Ascending aorta (tissue), 2 donors: ENCODE measurements at regions not wholly inside any gene's neighbourhood (a gene's known extent, or its start where the extent isn't known, plus 50 kb on each side); places are given as distances from the start of the nearest gene placed in this dataset.
"Not testable (repeated sequence)": the region's sequence is repeated elsewhere in the genome, so short reads cannot be mapped to it uniquely, and the experiment has no call there.

Source experiments
- DNase-seq, 2 donors: peaks; one replicate each; pipeline ENCODE4 v3.0.0-alpha.2; 2019; ENCODE audit warnings: low spot score in 2 of 2
- H3K27ac ChIP-seq, 2 donors: fragments of 200-600 bp; sonication (generic); one replicate each; pipeline ENCODE4 v1.5.1; 2016 to 2017; ENCODE audit warnings: mild to moderate bottlenecking in 1 of 2
- H3K27me3 ChIP-seq: fragments of 200-600 bp; sonication (generic); one replicate; pipeline ENCODE4 v1.5.1; 2017
- H3K36me3 ChIP-seq, 2 donors: fragments of 200-600 bp; sonication (generic); one replicate each; pipeline ENCODE4 v1.5.1; 2016
- H3K4me1 ChIP-seq, 2 donors: fragments of 200-600 bp; sonication (generic); one replicate each; pipeline ENCODE4 v1.5.1; 2016 to 2017; ENCODE audit warnings: mild to moderate bottlenecking in 1 of 2
- H3K4me3 ChIP-seq, 2 donors: fragments of 200-600 bp; sonication (generic); one replicate each; pipeline ENCODE4 v1.5.1; 2016 to 2017; ENCODE audit warnings: mild to moderate bottlenecking in 1 of 2
- H3K9me3 ChIP-seq, 2 donors: fragments of 200-600 bp; sonication (generic); one replicate each; pipeline ENCODE4 v1.5.1; 2016
- intact Hi-C: fragments of 100-400 bp; cut with DNase I; formaldehyde crosslinking; loops from one replicate; pipeline ENCODE4 v1.15.1; 2023
- TF ChIP-seq, protein P1 (sequence below), 3 experiments: fragments of 200-600 bp in 2 of 3; fragments of 450-650 bp in 1 of 3; sonication (generic) in 2 of 3; IDR thresholded peaks; one replicate each; pipeline ENCODE4 v1.5.1; 2016 to 2019; ENCODE audit warnings: antibody characterized with exemption in 3 of 3, mild to moderate bottlenecking in 1 of 3, moderate library complexity in 1 of 3

DNA sequence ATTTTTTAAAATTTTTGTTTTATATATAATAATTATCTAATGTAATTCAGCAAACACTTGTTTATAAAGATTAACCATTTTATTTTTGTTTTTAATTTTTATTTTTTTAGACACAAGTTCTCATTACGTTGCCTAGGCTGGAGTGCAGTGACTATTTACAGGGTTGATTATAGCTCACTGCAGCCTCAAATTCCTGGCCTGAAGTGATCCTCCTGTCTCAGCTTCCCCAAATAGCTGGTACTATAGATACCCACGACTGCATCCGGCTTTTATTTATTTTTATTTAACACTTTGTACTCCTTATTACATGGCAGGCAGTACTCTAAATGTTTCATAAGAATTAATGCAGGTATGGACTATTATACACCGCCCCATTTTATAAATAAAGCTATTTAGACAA, 288.7 kb downstream of the MDFIC start:
- TF ChIP-seq, protein P1, sequence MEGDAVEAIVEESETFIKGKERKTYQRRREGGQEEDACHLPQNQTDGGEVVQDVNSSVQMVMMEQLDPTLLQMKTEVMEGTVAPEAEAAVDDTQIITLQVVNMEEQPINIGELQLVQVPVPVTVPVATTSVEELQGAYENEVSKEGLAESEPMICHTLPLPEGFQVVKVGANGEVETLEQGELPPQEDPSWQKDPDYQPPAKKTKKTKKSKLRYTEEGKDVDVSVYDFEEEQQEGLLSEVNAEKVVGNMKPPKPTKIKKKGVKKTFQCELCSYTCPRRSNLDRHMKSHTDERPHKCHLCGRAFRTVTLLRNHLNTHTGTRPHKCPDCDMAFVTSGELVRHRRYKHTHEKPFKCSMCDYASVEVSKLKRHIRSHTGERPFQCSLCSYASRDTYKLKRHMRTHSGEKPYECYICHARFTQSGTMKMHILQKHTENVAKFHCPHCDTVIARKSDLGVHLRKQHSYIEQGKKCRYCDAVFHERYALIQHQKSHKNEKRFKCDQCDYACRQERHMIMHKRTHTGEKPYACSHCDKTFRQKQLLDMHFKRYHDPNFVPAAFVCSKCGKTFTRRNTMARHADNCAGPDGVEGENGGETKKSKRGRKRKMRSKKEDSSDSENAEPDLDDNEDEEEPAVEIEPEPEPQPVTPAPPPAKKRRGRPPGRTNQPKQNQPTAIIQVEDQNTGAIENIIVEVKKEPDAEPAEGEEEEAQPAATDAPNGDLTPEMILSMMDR (IDR thresholded peaks at IDR 0.05), result no peak
- Histone ChIP-seq H3K4me3 (no peak overlapping the region), H3K27me3 (no peaks in the 10 kb centered on the region), H3K9me3 (no peaks in the 10 kb centered on the region), H3K27ac (no peak overlapping the region), H3K4me1 (no peaks in the 10 kb centered on the region), H3K36me3 (no peaks in the 10 kb centered on the region)
- intact Hi-C loops, result no loop called here
- DNase-seq, result no peak

DNA sequence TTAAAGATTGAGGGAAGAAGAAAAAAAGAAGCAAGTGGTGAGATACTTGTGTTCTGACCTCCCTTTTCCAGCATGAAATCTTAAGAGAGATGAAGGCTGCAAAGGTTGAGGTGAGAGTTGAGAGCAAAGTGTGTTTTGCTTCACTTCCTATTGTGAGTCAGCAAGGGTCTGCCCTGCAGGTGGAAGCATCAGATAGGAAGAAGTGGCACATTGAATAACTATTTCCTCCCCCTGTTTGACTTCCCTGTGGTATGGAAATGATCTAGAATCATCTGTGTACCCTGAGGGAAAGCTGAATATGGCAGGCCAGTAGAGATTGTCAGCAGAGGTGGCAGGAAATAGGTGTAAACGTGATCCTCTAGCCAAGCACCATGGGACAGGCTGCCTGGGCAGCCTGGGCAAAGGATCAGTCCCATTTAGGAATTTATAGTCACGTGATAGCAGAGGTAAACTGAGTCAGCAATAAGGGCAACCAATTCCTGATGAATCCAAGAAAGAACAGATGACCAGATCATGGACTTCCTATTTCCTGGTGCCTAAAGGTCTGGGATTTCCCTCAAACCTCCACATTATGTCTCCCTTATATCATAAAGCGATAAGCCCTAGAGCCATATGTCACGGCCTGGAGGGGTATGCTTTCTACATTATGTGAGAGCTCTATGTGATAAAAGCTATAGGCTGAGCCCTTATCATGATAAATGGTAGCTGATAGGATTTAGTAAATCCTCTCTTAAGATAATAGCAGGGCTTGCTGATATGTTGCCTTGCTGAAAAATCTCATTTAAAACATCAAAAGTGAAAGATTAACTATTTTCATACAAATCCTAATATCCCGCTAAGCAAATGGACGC, 287.0 kb downstream of the MDFIC start:
- no peak overlapping the region for H3K4me3 ChIP-seq
- H3K9me3 ChIP-seq, result no peaks in the 10 kb centered on the region
- H3K27me3 ChIP-seq, result no peaks in the 10 kb centered on the region
- H3K36me3 ChIP-seq, result no peaks in the 10 kb centered on the region
- no peaks in the 10 kb centered on the region for H3K4me1 ChIP-seq
- no peak for DNase-seq
- no peak overlapping the region for H3K27ac ChIP-seq
- TF ChIP-seq, protein P1 (IDR thresholded peaks at IDR 0.05), result no peak
- intact Hi-C loops, result no loop called here

DNA sequence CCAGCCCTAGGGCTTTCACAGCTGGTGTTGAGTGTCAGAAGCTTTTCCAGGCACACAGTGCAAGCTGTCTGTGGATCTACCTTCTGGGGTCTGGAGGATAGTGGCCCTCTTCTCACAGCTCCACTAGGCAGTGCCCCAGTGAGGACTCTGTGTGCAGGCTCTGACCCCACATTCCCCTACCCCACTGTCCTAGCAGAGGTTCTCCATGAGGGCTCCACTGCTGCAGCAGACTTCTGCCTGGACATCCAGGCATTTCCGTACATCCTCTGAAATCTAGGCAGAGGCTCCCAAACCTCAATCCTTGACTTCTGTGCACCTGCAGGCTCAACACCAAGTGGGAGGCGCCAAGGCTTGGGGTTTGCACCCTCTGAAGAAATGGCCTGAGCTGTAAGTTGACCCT, 284.5 kb downstream of the MDFIC start:
- H3K9me3 ChIP-seq, H3K4me1 ChIP-seq, intact Hi-C loops, H3K36me3 ChIP-seq, H3K4me3 ChIP-seq, DNase-seq, H3K27me3 ChIP-seq, H3K27ac ChIP-seq: not testable (repeated sequence)

DNA sequence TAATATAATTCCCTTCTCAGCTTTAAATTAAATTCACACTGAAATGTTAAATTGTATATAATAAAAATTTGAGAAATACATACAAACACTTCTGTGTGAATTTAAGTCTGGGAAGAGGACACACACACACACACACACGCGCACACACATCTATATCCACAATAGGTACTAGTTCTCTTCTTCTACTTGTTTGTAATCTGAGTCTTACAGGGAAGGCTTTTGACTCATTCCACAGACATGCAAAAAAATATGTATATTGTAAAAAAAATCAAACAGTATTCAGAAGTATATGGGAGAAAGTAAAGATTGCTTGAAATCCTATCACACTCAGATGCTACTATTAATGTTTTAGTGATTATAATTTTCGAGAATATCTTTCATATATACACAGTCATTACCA, 276.2 kb downstream of the MDFIC start:
- H3K4me1 ChIP-seq, result no peaks in the 10 kb centered on the region
- no peak for DNase-seq
- TF ChIP-seq, protein P1 (IDR thresholded peaks at IDR 0.05), result no peak

DNA sequence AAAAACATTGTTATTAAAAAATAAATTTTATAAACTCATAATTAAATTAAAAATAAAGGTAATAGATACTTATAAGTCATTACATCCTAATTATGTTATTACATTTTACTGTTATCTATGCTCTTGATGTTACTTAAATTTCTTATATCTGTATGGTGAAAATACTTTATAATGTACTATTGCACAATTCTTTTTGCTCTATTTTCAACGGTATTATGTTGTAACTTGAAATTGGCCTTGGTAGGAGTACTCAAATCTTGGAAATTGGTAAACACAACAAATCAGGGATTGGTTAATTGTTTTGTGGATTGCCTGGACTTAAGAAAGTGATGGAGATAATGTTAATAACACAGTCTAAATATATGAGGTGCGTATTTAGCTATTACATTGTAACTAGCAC, 273.3 kb downstream of the MDFIC start:
- H3K4me1 ChIP-seq, result no peaks in the 10 kb centered on the region
- intact Hi-C loops, result no loop called here
- H3K9me3 ChIP-seq, result no peaks in the 10 kb centered on the region
- DNase-seq, result no peak
- no peaks in the 10 kb centered on the region for H3K36me3 ChIP-seq
- no peak overlapping the region for H3K4me3 ChIP-seq
- TF ChIP-seq, protein P1 (IDR thresholded peaks at IDR 0.05), result no peak
- H3K27me3 ChIP-seq, result no peaks in the 10 kb centered on the region
- no peak overlapping the region for H3K27ac ChIP-seq

More for the DNA sequence above, 276.2 kb downstream of the MDFIC start:
- Histone ChIP-seq H3K9me3 (no peaks in the 10 kb centered on the region), H3K27ac (no peak overlapping the region), H3K36me3 (no peaks in the 10 kb centered on the region), H3K27me3 (no peaks in the 10 kb centered on the region), H3K4me3 (no peak overlapping the region)
- intact Hi-C loops, result no loop called here

DNA sequence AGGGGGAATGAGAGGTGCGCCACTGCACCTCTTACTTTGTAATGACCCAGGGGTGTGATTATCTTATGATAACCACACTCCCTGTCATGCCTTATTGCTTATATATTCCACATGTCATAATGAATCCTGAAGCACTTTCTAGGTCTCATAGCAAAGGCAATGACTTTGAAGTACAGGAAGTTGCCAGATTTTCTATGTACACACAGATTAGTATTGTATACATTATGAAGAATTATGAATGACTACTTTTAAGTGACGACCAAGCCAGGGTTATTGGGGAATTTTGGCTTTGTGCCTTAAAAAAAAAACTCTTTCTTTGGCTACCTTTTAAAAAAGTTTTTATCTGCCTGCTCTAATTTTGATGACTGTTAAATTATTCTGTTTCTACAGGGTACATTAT, 269.6 kb downstream of the MDFIC start:
- H3K9me3 ChIP-seq, result no peaks in the 10 kb centered on the region
- TF ChIP-seq, protein P1 (IDR thresholded peaks at IDR 0.05), result no peak
- H3K27ac ChIP-seq, result no peak overlapping the region
- no peaks in the 10 kb centered on the region for H3K27me3 ChIP-seq
- no peak overlapping the region for H3K4me3 ChIP-seq
- intact Hi-C loops, result no loop called here
- DNase-seq, result no peak
- H3K4me1 ChIP-seq, result no peaks in the 10 kb centered on the region
- no peaks in the 10 kb centered on the region for H3K36me3 ChIP-seq
